ENCODE measurements at regions not wholly inside any gene's neighbourhood (a gene's known extent, or its start where the extent isn't known, plus 50 kb on each side); places are given as distances from the start of the nearest gene placed in this dataset.
A peak's percentile ranks its signal among the peaks of the same experiment; 100 is the strongest.
"Not testable (repeated sequence)": the region's sequence is repeated elsewhere in the genome, so short reads cannot be mapped to it uniquely, and the experiment has no call there.

- no peak for DNase-seq
Observed at GRCh38 chr1:232183802-232184201, 446.1 kb downstream of the SIPA1L2 start.

- DNase-seq: no peak
Observed at GRCh38 chr1:232183266-232183800, 446.6 kb downstream of the SIPA1L2 start.

- DNase-seq: no peak
Observed at GRCh38 chr1:232182236-232182635, 447.7 kb downstream of the SIPA1L2 start.

- DNase-seq: no peak
Observed at GRCh38 chr1:232180779-232181136, 449.2 kb downstream of the SIPA1L2 start.

- no peak for DNase-seq
Observed at GRCh38 chr1:232179896-232180778, 449.8 kb downstream of the SIPA1L2 start.

GRCh38 chr1:232178191-232178590, 451.7 kb downstream of the SIPA1L2 start:
- no peak for DNase-seq

GRCh38 chr1:232177438-232177837, 452.5 kb downstream of the SIPA1L2 start:
- DNase-seq: no peak

- DNase-seq: no peak
Observed at GRCh38 chr1:232176222-232176621, 453.7 kb downstream of the SIPA1L2 start.

GRCh38 chr1:232174306-232174705, 455.6 kb downstream of the SIPA1L2 start:
- DNase-seq: no peak

GRCh38 chr1:232172563-232172962, 457.4 kb downstream of the SIPA1L2 start:
- no peak for DNase-seq

- DNase-seq: no peak
Observed at GRCh38 chr1:232170909-232171308, 459.0 kb downstream of the SIPA1L2 start.

- DNase-seq: no peak
Observed at GRCh38 chr1:232169436-232169835, 460.5 kb downstream of the SIPA1L2 start.

- DNase-seq: no peak
Observed at GRCh38 chr1:232168508-232168907, 461.4 kb downstream of the SIPA1L2 start.

- peak; percentile 32 for DNase-seq
Observed at GRCh38 chr1:232166942-232167341, 463.0 kb downstream of the SIPA1L2 start.

- no peak for DNase-seq
Observed at GRCh38 chr1:232164078-232164963, 465.6 kb downstream of the SIPA1L2 start.

GRCh38 chr1:232163533-232163932, 466.4 kb downstream of the SIPA1L2 start:
- DNase-seq: no peak

- DNase-seq: no peak
Observed at GRCh38 chr1:232162001-232162400, 467.9 kb downstream of the SIPA1L2 start.

GRCh38 chr1:232158558-232158957, 471.4 kb downstream of the SIPA1L2 start:
- DNase-seq: not testable (repeated sequence)

- not testable (repeated sequence) for DNase-seq
Observed at GRCh38 chr1:232156070-232156469, 473.9 kb downstream of the SIPA1L2 start.

GRCh38 chr1:232153652-232154051, 476.3 kb downstream of the SIPA1L2 start:
- DNase-seq: no peak

GRCh38 chr1:232150770-232151548, 479.0 kb downstream of the SIPA1L2 start:
- no peak for DNase-seq

- DNase-seq: peak; percentile 10
Observed at GRCh38 chr1:232149287-232150201, 480.4 kb downstream of the SIPA1L2 start.
